SJCRH30 (cell line): ENCODE measurements at regions not wholly inside any gene's neighbourhood (a gene's known extent, or its start where the extent isn't known, plus 50 kb on each side); places are given as distances from the start of the nearest gene placed in this dataset.
"Not testable (repeated sequence)": the region's sequence is repeated elsewhere in the genome, so short reads cannot be mapped to it uniquely, and the experiment has no call there.

Experiments used
- DNase-seq, 2 experiments: peaks; one replicate each; pipeline ENCODE4 v3.0.0-alpha.2; 2015 to 2020
- H3K27ac ChIP-seq: fragments of 250-450 bp; sonication (Bioruptor Pico); 2 replicates; pipeline ENCODE4 v1.5.1; 2020; ENCODE audit warnings: mild to moderate bottlenecking, moderate library complexity
- H3K27me3 ChIP-seq: fragments of 250-450 bp; sonication (Bioruptor Pico); 2 replicates; pipeline ENCODE4 v1.5.1; 2020; ENCODE audit warnings: mild to moderate bottlenecking, moderate library complexity
- H3K36me3 ChIP-seq: fragments of 250-450 bp; sonication (Bioruptor Pico); 2 replicates; pipeline ENCODE4 v1.5.1; 2020; ENCODE audit warnings: mild to moderate bottlenecking, moderate library complexity
- H3K4me1 ChIP-seq: fragments of 250-450 bp; sonication (Bioruptor Pico); 2 replicates; pipeline ENCODE4 v1.5.1; 2020; ENCODE audit warnings: mild to moderate bottlenecking, moderate library complexity
- H3K4me3 ChIP-seq: fragments of 250-450 bp; sonication (Bioruptor Pico); 2 replicates; pipeline ENCODE4 v1.5.1; 2020; ENCODE audit warnings: mild to moderate bottlenecking, moderate library complexity
- H3K9me3 ChIP-seq: fragments of 250-450 bp; sonication (Bioruptor Pico); replicated peaks from 2 replicates; pipeline ENCODE4 v1.5.1; 2020; ENCODE audit warnings: mild to moderate bottlenecking, moderate library complexity

DNA sequence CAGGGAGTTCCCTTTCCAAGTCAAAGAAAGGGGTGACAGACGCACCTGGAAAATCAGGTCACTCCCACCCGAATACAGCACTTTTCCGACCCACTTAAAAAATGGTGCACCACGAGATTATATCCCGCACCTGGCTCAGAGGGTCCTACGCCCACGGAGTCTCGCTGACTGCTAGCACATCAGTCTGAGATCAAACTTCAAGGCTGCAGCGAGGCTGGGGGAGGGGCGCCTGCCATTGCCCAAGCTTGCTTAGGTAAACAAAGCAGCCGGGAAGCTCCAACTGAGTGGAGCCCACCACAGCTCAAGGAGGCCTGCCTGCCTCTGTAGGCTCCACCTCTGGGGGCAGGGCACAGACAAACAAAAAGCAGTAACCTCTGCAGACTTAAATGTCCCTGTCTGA is 277.8 kb upstream of the ARHGAP42 start:
- H3K4me1 ChIP-seq, H3K27me3 ChIP-seq, H3K36me3 ChIP-seq, H3K4me3 ChIP-seq, H3K27ac ChIP-seq, H3K9me3 ChIP-seq, DNase-seq: not testable (repeated sequence)

DNA sequence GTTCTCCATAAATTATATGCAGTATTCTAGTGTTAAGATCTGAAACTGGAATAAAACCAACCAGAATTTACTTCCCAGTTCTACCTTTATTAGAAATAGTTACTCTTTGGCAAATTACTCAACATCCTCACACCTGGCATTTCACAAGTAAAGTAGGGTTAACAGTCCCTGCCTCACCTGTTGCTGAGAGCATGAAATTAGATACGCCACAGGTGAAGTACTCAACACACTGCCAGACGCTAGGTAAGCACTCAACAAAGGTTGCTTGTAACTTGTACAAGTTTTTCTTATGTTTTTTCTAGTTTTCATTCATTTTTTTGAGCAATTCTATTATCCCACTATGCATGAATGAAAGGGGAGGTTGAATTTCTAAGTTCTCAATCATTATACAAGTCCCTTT is 267.6 kb upstream of the ARHGAP42 start:
- H3K4me1 ChIP-seq: no peaks in the 10 kb centered on the region
- no peak overlapping the region for H3K27ac ChIP-seq
- no peaks in the 10 kb centered on the region for H3K36me3 ChIP-seq
- no peaks in the 10 kb centered on the region for H3K9me3 ChIP-seq
- DNase-seq: no peak
- no peak overlapping the region for H3K4me3 ChIP-seq
- H3K27me3 ChIP-seq: no peaks in the 10 kb centered on the region

DNA sequence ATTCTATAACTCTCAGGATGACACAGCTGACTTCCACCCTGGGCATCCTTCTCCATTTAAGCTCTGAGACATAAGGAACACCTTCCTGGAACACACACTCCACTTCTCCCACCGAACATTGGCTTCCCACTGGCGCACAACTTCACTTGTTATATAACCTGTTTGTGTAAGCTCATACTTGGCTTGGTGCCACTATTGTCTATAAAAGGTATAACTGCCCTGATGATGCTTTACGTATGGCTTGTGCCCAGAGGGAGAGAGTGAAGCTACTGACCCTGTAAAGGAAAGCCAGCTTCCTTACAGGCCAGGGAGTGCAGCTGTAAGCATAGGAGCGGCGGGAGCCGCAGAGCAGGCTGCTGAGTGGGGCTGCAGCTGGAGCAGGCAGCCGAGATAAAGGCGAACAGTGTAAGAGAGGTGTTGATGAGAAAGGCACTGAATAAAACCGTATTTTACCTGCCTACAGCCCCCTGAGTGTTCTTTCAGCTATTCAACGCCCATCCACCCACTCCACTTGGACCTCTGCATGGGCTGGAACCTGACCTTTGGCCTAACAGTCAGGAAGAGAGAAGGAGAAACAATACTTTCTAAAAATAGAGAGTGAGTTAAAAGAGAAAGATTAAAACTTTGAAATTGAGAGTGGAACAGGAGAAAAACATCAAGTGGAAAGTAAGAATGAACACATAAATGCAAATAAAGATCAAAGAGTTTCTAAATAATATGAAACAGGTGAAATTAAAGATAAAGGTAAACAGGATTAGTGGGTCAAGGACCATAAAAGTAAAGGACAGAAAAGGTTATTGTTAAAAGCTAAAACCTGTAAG is 252.1 kb upstream of the ARHGAP42 start:
- H3K9me3 ChIP-seq: no peaks in the 10 kb centered on the region
- no peak overlapping the region for H3K4me3 ChIP-seq
- no peaks in the 10 kb centered on the region for H3K36me3 ChIP-seq
- no peaks in the 10 kb centered on the region for H3K4me1 ChIP-seq
- H3K27me3 ChIP-seq: no peaks in the 10 kb centered on the region
- H3K27ac ChIP-seq: no peak overlapping the region
- DNase-seq: no peak

DNA sequence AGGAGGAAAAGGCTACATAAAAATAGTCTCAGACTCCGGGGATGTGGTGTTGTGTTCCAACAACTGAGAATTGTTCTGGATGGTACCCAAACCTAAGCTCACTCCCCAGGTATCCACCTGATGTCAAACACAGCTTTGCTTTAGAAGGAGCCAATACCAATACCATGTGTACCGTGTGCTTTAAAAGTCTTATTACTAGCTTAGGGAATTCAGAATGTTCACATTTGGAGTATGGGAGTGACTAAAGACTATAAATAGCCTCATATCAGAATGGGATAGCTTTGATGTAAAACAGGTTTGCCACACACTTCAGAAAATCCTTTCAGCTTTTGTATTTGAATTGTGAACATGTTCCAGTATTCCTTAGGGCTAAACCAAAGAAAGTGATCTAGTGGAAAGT is 248.7 kb upstream of the ARHGAP42 start:
- DNase-seq: no peak
- H3K27ac ChIP-seq: no peak overlapping the region
- H3K36me3 ChIP-seq: no peaks in the 10 kb centered on the region

DNA sequence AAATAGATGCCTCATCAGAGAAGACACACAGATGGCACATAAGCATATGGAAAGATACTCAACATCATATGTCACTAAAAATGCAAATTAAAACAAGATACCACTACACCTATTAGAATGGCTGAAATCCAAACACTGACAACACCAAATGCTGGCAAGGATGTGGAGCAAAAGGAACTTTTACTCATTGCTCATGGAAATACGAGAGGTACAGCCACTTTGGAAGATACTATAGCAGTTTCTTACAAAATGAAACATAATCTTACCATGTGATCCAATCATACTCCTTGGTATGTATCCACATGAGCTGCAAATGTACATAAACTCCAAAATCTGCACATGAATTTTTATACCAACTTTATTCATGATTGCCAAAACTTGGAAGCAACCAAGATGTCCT is 246.0 kb upstream of the ARHGAP42 start:
- Histone ChIP-seq H3K4me1 (no peaks in the 10 kb centered on the region), H3K36me3 (no peaks in the 10 kb centered on the region), H3K4me3 (no peak overlapping the region), H3K27me3 (no peaks in the 10 kb centered on the region), H3K9me3 (no peaks in the 10 kb centered on the region), H3K27ac (no peak overlapping the region)
- DNase-seq: no peak

More for the DNA sequence above, 248.7 kb upstream of the ARHGAP42 start:
- Histone ChIP-seq H3K27me3 (no peaks in the 10 kb centered on the region), H3K4me3 (no peak overlapping the region), H3K4me1 (no peaks in the 10 kb centered on the region), H3K9me3 (no peaks in the 10 kb centered on the region)

DNA sequence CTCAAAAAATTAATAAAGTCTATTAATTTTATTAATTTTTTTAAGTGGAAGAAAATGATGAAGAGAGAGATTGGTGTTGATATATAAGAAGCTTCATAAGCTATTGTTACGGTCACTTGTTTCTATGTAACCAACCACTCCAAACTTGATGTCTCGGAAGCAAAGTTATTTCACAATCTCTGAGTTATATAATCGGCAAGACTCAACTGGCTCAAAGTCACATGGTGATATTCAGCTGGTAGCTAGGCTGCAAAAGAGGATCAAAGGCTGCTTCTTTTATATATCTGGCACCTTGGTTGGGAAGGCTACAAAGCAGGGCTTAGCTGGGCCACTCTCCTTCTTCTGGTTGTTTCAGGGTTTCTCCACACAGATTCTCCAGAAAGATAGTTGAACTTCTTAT is 245.1 kb upstream of the ARHGAP42 start:
- H3K9me3 ChIP-seq: no peaks in the 10 kb centered on the region
- no peaks in the 10 kb centered on the region for H3K4me1 ChIP-seq
- no peak overlapping the region for H3K27ac ChIP-seq
- DNase-seq: no peak
- no peaks in the 10 kb centered on the region for H3K36me3 ChIP-seq
- no peak overlapping the region for H3K4me3 ChIP-seq
- H3K27me3 ChIP-seq: no peaks in the 10 kb centered on the region

DNA sequence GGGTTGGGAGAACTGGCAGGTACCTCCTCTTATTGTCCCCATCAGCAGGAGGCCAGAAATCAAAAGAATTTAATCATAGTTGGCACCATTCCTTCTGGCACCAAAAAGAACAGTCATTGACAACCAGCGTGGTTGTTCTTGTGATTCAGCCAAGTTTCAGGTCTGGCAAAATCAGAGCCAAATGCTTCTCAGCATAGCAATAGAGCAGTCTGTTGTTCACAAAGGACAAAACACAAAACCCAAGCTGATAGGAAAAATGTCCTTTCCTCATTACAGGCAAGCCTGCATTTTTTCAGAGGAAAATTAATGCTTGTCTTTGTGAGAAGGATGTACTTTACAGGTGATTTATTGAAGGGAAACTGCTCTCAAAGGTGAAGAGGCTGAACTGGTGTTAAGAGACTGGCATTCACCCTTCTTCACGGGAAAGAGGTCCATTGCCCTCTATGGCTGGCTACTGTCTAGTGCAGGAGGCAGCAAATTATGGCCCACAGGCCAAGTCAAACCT is 241.8 kb upstream of the ARHGAP42 start:
- Histone ChIP-seq H3K27me3 (no peaks in the 10 kb centered on the region), H3K4me3 (no peak overlapping the region), H3K36me3 (no peaks in the 10 kb centered on the region), H3K27ac (no peak overlapping the region), H3K4me1 (no peaks in the 10 kb centered on the region), H3K9me3 (no peaks in the 10 kb centered on the region)
- no peak for DNase-seq

DNA sequence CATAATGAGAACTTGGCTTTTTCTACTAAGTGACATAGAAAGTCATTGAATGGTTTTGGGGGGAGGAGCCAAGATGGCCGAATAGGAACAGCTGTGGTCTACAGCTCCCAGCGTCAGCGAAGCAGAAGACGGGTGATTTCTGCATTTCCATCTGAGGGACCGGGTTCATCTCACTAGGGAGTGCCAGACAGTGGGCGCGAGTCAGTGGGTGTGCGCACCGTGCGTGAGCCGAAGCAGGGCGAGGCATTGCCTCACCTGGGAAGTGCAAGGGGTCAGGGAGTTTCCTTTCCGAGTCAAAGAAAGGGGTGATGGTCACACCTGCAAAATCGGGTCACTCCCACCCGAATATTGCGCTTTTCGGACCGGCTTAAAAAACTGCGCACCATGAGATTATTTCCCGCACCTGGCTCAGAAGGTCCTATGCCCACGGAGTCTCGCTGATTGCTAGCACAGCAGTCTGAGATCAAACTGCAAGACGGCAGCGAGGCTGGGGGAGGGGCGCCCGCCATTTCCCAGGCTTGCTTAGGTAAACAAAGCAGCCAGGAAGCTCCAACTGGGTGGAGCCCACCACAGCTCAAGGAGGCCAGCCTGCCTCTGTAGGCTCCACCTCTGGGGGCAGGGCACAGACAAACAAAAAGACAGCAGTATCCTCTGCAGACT is 235.2 kb upstream of the ARHGAP42 start:
- H3K27ac ChIP-seq, DNase-seq: not testable (repeated sequence)

DNA sequence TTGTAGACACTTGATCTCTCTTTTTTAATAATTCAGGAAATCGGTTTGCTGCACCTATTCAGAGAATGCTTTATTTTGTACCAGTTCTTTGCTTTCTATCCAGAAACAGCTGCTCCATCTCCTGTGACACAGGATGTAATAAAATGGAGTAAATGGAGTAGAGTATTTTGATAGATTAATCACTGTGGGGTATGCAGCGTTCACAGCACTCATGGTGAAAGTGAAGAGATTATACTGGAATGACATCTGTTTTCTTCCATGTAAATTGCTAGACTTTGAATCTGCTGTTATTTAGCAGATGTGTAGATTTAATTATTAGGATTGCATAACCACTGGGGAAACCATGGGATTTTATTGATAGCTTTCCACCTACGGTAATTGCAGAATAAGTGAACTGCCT is 227.3 kb upstream of the ARHGAP42 start:
- Histone ChIP-seq H3K27ac (no peak overlapping the region), H3K4me1 (no peaks in the 10 kb centered on the region), H3K36me3 (no peaks in the 10 kb centered on the region), H3K4me3 (no peak overlapping the region), H3K9me3 (no peaks in the 10 kb centered on the region), H3K27me3 (no peaks in the 10 kb centered on the region)
- peak in 1 of 2 experiments; percentile 1 for DNase-seq

More for the DNA sequence above, 235.2 kb upstream of the ARHGAP42 start:
- H3K36me3 ChIP-seq, H3K4me3 ChIP-seq, H3K4me1 ChIP-seq, H3K27me3 ChIP-seq, H3K9me3 ChIP-seq: not testable (repeated sequence)

DNA sequence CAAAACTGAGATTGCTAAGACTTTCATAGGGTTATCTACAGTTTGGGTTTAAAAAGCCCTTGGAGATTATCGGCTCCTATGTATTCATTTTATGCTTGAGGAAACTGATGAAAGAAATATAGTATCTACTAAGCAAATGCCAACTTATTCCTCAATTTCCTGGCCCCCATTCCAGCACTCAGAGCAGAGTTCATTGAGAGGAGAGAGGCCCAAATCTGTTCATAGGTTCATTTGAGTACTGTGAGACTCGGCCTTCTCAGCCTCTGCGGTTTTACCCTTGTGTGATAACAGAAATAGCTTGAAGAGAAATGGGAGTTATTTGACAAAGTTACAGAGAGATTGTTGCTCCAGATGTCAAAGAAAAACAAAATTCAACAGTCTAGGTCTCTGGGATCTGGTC is 226.7 kb upstream of the ARHGAP42 start:
- DNase-seq: no peak
- no peak overlapping the region for H3K27ac ChIP-seq
- H3K36me3 ChIP-seq: no peaks in the 10 kb centered on the region
- no peak overlapping the region for H3K4me3 ChIP-seq
- H3K27me3 ChIP-seq: no peaks in the 10 kb centered on the region
- H3K4me1 ChIP-seq: no peaks in the 10 kb centered on the region
- no peaks in the 10 kb centered on the region for H3K9me3 ChIP-seq

DNA sequence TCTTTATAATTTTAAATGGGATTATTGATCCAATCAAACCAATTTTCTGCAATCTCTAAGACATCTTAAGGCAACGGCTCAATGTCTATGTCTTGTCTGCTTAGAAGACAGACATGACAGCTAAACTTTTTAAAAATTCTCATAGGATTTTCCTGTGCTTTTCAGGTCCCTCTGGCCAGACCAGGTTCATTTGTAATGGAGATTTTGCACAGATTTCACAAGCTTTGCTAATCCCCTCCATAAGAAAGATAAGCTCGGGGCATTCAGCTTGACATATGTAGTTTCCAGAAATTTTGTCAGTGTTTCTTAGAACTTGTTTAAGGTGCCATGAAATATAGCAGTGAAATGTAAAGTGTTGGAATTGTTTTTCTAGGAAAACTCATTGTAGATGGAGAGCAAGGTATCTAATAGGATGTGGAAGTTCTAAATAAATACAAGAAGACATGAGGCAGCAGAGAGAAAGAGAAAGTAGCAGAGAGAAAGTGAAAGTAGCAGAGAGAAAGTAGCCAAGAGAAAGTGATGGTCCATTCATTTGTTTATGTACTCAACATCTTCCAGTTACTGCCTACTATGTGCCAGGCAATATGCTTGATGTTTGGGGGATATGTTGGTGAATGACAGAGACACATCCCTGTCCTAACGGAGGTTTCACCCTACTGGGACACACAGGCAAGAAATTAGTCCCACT is 219.1 kb upstream of the ARHGAP42 start:
- Histone ChIP-seq H3K4me1 (no peaks in the 10 kb centered on the region), H3K4me3 (no peak overlapping the region), H3K9me3 (no peaks in the 10 kb centered on the region), H3K27ac (no peak overlapping the region), H3K27me3 (no peaks in the 10 kb centered on the region), H3K36me3 (no peaks in the 10 kb centered on the region)
- DNase-seq: no peak

DNA sequence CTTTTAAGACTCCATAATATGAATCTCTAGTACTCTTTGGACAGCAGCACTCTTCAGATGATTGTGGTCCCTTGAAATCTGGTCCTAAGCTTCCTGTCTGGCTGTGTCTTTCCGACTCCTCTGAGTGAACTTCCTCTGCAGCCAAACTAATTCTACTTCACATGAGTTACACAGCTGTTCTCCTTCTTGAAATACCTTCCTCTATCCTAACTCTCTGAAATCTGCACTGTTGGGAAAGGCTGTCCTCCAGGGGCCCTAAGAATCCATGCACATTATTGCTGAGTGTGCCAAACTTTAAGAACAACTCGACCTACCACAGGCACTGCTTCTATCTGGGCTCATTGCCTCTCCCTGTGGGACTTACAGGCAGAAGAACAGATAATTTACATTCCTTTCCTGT is 217.3 kb upstream of the ARHGAP42 start:
- H3K27ac ChIP-seq: no peak overlapping the region
- no peaks in the 10 kb centered on the region for H3K9me3 ChIP-seq
- H3K4me1 ChIP-seq: no peaks in the 10 kb centered on the region
- H3K27me3 ChIP-seq: no peaks in the 10 kb centered on the region
- no peaks in the 10 kb centered on the region for H3K36me3 ChIP-seq
- no peak overlapping the region for H3K4me3 ChIP-seq
- no peak for DNase-seq

DNA sequence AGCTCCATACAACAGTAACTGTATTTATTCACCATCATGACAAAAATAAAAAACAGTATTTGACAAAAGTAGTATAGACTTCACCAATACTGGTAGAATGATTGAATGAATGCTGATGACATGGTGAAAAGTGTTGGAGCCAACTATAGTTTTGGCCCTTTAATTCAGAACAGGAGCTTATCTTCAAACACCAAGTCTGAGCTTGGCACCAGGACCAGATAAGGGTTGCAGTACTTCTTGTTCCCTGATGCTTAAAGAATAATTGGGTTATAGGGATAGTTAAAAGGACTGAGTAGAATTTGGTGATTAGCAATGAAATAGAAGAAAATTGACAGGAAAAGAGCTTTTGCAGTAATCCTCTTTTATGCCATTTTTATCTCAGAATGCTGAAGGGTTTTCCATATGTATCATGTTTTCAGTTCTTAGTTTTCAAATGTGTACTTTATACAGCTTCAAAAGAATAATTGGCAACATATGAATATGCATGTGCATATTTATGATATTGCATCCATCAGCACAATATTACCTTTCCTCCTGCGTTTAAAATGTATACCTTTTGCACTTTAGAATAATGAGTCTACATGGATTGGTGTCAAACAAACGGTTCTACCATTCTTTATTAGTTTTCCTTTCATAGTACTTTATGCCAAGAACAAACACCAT is 214.2 kb upstream of the ARHGAP42 start:
- Histone ChIP-seq H3K4me1 (no peaks in the 10 kb centered on the region), H3K27me3 (no peaks in the 10 kb centered on the region), H3K4me3 (no peak overlapping the region), H3K27ac (no peak overlapping the region), H3K36me3 (no peaks in the 10 kb centered on the region), H3K9me3 (no peaks in the 10 kb centered on the region)
- no peak for DNase-seq

DNA sequence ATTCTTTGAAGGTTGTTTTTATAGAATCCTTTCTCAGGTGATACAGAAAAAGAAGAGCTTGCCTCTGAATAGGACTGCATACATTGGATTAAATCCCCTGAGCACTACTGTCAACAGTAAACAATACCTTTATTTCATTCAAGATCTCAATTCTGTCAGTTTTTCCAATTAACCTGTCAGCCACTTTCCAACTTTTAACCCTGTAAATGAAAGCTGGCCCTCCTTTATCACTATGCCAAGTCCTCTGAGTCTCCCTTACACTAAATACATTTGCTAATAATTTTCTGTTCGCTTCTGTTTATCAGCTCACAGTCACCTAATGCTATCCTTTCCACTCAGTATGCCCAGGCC is 213.7 kb upstream of the ARHGAP42 start:
- Histone ChIP-seq H3K4me3 (no peak overlapping the region), H3K27ac (no peak overlapping the region), H3K36me3 (no peaks in the 10 kb centered on the region), H3K4me1 (no peaks in the 10 kb centered on the region), H3K9me3 (no peaks in the 10 kb centered on the region), H3K27me3 (no peaks in the 10 kb centered on the region)
- no peak for DNase-seq

DNA sequence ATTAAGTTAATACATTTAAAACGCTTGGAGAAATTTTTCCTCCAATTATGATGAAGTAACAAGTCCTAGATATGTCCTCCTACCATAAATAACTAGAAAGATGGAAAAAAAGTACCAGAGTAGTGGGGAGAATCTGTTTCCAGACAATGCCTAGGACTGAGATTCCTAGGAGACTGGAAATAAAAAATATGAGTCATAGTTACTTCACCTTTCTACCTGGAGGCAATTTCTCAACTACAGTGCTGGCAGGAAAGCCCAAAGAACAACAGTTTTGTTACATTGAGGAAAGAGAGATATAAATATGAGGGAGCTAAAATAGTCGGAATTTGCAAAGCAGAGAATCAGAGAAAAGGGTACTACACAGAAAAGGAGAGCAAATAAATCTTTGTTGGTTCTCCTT is 202.1 kb upstream of the ARHGAP42 start:
- Histone ChIP-seq H3K9me3 (no peaks in the 10 kb centered on the region), H3K27ac (no peak overlapping the region), H3K27me3 (no peaks in the 10 kb centered on the region), H3K36me3 (no peaks in the 10 kb centered on the region), H3K4me3 (no peak overlapping the region), H3K4me1 (no peaks in the 10 kb centered on the region)
- DNase-seq: no peak
